Kidney (tissue), 13 donors: ENCODE measurements at regions not wholly inside any gene's neighbourhood (a gene's known extent, or its start where the extent isn't known, plus 50 kb on each side); places are given as distances from the start of the nearest gene placed in this dataset.

ENCODE experiments used
- DNase-seq, 5 donors: peaks; one replicate each; pipeline ENCODE4 v3.0.0-alpha.2; 2013 to 2020
- FAIRE-seq: peaks from 2 replicates; lab custom pipeline; 2012; peaks lifted over from hg19 to GRCh38; lab: Jason Lieb, UNC
- H3K27ac ChIP-seq, 2 donors: one replicate each; pipeline ENCODE4 v1.7.0; 2013; ENCODE audit warnings: low read depth in 2 of 2, low read length in 2 of 2, inconsistent platforms in 1 of 2
- H3K27me3 ChIP-seq: one replicate; pipeline ENCODE4 v1.7.1; 2013; ENCODE audit warnings: low read length, inconsistent platforms; ENCODE audit not compliant: control insufficient read depth, insufficient read depth
- H3K36me3 ChIP-seq, 3 donors: one replicate each; pipeline versions ENCODE4 v1.7.0 to v1.7.1; 2013; ENCODE audit warnings: low read length in 3 of 3, control low read depth in 1 of 3, inconsistent platforms in 1 of 3; ENCODE audit not compliant: insufficient read depth in 3 of 3, control insufficient read depth in 2 of 3
- H3K4me1 ChIP-seq, 3 donors: one replicate each; pipeline versions ENCODE4 v1.7.0 to v1.7.1; 2013; ENCODE audit warnings: low read length in 3 of 3, inconsistent platforms in 1 of 3, low read depth in 1 of 3; ENCODE audit not compliant: control insufficient read depth in 2 of 3, insufficient read depth in 2 of 3
- H3K4me3 ChIP-seq, 3 donors: one replicate each; pipeline versions ENCODE4 v1.7.0 to v1.8.1; 2013; ENCODE audit warnings: low read length in 3 of 3, control low read depth in 1 of 3, inconsistent platforms in 1 of 3
- H3K9ac ChIP-seq, 3 donors: one replicate each; pipeline versions ENCODE4 v1.7.0 to v1.7.1; 2013; ENCODE audit warnings: low read length in 3 of 3, control low read depth in 1 of 3, inconsistent platforms in 1 of 3
- H3K9me3 ChIP-seq, 3 donors: one replicate each; pipeline versions ENCODE4 v1.7.0 to v1.7.1; 2013; ENCODE audit warnings: low read length in 3 of 3, control low read depth in 1 of 3, inconsistent platforms in 1 of 3; ENCODE audit not compliant: control insufficient read depth in 2 of 3, insufficient read depth in 1 of 3
- CTCF ChIP-seq: IDR thresholded peaks from 3 replicates; pipeline ENCODE4 v1.5.1; 2012; ENCODE audit warnings: mild to moderate bottlenecking, moderate library complexity, borderline replicate concordance; ENCODE audit not compliant: insufficient read depth; ENCODE audit errors: extremely low read depth
- intact Hi-C: fragments of 100-400 bp; cut with DNase I; formaldehyde crosslinking; loops from one replicate; pipeline ENCODE4 v1.11.1; 2022
- donor health status: control.
- donor health status: control.
- donor health status: control.
- donor health status: control.
- donor health status: control.
- donor health status: DM: yes; HTN: yes; CAD: no.
- donor health status: Normal renal cell carcinoma (clear cell type).

- H3K36me3 ChIP-seq = no peaks in the 10 kb centered on the region
- H3K4me3 ChIP-seq = no peak overlapping the region
- FAIRE-seq (no peak), DNase-seq (no peak)
- no peaks in the 10 kb centered on the region for H3K9me3 ChIP-seq
- H3K27me3 ChIP-seq = no peaks in the 10 kb centered on the region
- intact Hi-C loops = no loop called here
- H3K27ac ChIP-seq = no peak overlapping the region
- no peak overlapping the region for H3K9ac ChIP-seq
- no peaks in the 10 kb centered on the region for H3K4me1 ChIP-seq
- TF ChIP-seq CTCF = no peak
Observed at GRCh38 chr11:32229576-32230240, 138.8 kb downstream of the RCN1 start.

- peak; percentile 15 for TF ChIP-seq CTCF
- no peak for FAIRE-seq
- intact Hi-C loops = no loop called here
Observed at GRCh38 chr11:32231909-32232493, 141.1 kb downstream of the RCN1 start.

GRCh38 chr11:32232516-32232915 lies 141.6 kb downstream of the RCN1 start:
- Histone ChIP-seq H3K9ac (no peak overlapping the region), H3K9me3 (no peaks in the 10 kb centered on the region), H3K27ac (no peak overlapping the region), H3K36me3 (no peaks in the 10 kb centered on the region), H3K27me3 (no peaks in the 10 kb centered on the region), H3K4me1 (no peaks in the 10 kb centered on the region), H3K4me3 (no peak overlapping the region)
- intact Hi-C loops = no loop called here
- FAIRE-seq = no peak
- DNase-seq = no peak
- no peak for TF ChIP-seq CTCF

More at GRCh38 chr11:32231909-32232493, 141.1 kb downstream of the RCN1 start:
- Histone ChIP-seq H3K4me3 (no peak overlapping the region), H3K27ac (no peak overlapping the region), H3K4me1 (no peaks in the 10 kb centered on the region), H3K9ac (no peak overlapping the region), H3K36me3 (no peaks in the 10 kb centered on the region), H3K27me3 (no peaks in the 10 kb centered on the region), H3K9me3 (no peaks in the 10 kb centered on the region)
- DNase-seq = peak in 1 of 5 donors; percentile 21

- DNase-seq (no peak), FAIRE-seq (no peak)
- Histone ChIP-seq H3K9me3 (no peaks in the 10 kb centered on the region), H3K27me3 (no peaks in the 10 kb centered on the region), H3K4me1 (no peaks in the 10 kb centered on the region), H3K4me3 (no peak overlapping the region), H3K36me3 (no peaks in the 10 kb centered on the region), H3K27ac (no peak overlapping the region), H3K9ac (no peak overlapping the region)
- TF ChIP-seq CTCF = no peak
- intact Hi-C loops = no loop called here
Observed at GRCh38 chr11:32233276-32233675, 142.4 kb downstream of the RCN1 start.
